Kidney (tissue), 13 donors: ENCODE measurements at regions not wholly inside any gene's neighbourhood (a gene's known extent, or its start where the extent isn't known, plus 50 kb on each side); places are given as distances from the start of the nearest gene placed in this dataset.

Experiments used
- DNase-seq, 5 donors: peaks; one replicate each; pipeline ENCODE4 v3.0.0-alpha.2; 2013 to 2020
- FAIRE-seq: peaks from 2 replicates; lab custom pipeline; 2012; peaks lifted over from hg19 to GRCh38; lab: Jason Lieb, UNC
- H3K27ac ChIP-seq, 2 donors: one replicate each; pipeline ENCODE4 v1.7.0; 2013; ENCODE audit warnings: low read depth in 2 of 2, low read length in 2 of 2, inconsistent platforms in 1 of 2
- H3K27me3 ChIP-seq: one replicate; pipeline ENCODE4 v1.7.1; 2013; ENCODE audit warnings: low read length, inconsistent platforms; ENCODE audit not compliant: control insufficient read depth, insufficient read depth
- H3K36me3 ChIP-seq, 3 donors: one replicate each; pipeline versions ENCODE4 v1.7.0 to v1.7.1; 2013; ENCODE audit warnings: low read length in 3 of 3, control low read depth in 1 of 3, inconsistent platforms in 1 of 3; ENCODE audit not compliant: insufficient read depth in 3 of 3, control insufficient read depth in 2 of 3
- H3K4me1 ChIP-seq, 3 donors: one replicate each; pipeline versions ENCODE4 v1.7.0 to v1.7.1; 2013; ENCODE audit warnings: low read length in 3 of 3, inconsistent platforms in 1 of 3, low read depth in 1 of 3; ENCODE audit not compliant: control insufficient read depth in 2 of 3, insufficient read depth in 2 of 3
- H3K4me3 ChIP-seq, 3 donors: one replicate each; pipeline versions ENCODE4 v1.7.0 to v1.8.1; 2013; ENCODE audit warnings: low read length in 3 of 3, control low read depth in 1 of 3, inconsistent platforms in 1 of 3
- H3K9ac ChIP-seq, 3 donors: one replicate each; pipeline versions ENCODE4 v1.7.0 to v1.7.1; 2013; ENCODE audit warnings: low read length in 3 of 3, control low read depth in 1 of 3, inconsistent platforms in 1 of 3
- H3K9me3 ChIP-seq, 3 donors: one replicate each; pipeline versions ENCODE4 v1.7.0 to v1.7.1; 2013; ENCODE audit warnings: low read length in 3 of 3, control low read depth in 1 of 3, inconsistent platforms in 1 of 3; ENCODE audit not compliant: control insufficient read depth in 2 of 3, insufficient read depth in 1 of 3
- CTCF ChIP-seq: IDR thresholded peaks from 3 replicates; pipeline ENCODE4 v1.5.1; 2012; ENCODE audit warnings: mild to moderate bottlenecking, moderate library complexity, borderline replicate concordance; ENCODE audit not compliant: insufficient read depth; ENCODE audit errors: extremely low read depth
- intact Hi-C: fragments of 100-400 bp; cut with DNase I; formaldehyde crosslinking; loops from one replicate; pipeline ENCODE4 v1.11.1; 2022
- donor health status: control.
- donor health status: control.
- donor health status: control.
- donor health status: control.
- donor health status: control.
- donor health status: DM: yes; HTN: yes; CAD: no.
- donor health status: Normal renal cell carcinoma (clear cell type).

- Histone ChIP-seq H3K4me1 (peaks cover 0 to 4% (median 0%) of the 10 kb centered on the region in 3 donors), H3K36me3 (no peaks in the 10 kb centered on the region), H3K4me3 (no peak overlapping the region), H3K9ac (no peak overlapping the region), H3K27me3 (no peaks in the 10 kb centered on the region), H3K27ac (no peak overlapping the region), H3K9me3 (no peaks in the 10 kb centered on the region)
- DNase-seq (no peak), FAIRE-seq (no peak)
- intact Hi-C loops, result no loop called here
- TF ChIP-seq CTCF, result no peak
Measured at GRCh38 chr9:115403753-115404152, 285.8 kb upstream of the TNC start.

DNA sequence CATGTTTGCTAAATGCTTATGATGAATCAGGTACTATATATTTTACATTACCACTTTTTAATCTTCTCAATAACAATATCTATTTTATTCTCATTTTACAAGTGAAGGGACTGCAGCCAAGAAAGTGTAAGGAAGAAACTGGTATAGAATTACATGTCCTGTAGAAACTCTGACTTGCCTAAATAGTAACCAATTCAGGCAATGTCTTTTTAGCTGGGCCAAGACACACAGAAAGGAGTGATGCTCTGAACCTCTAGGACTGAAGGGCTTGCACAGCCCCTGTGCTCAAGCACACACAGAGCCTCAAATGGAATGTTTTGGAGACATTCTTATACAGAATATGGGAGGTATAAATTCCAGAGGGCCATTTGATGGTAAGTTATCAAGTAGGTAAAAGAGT lies 286.4 kb upstream of the TNC start:
- DNase-seq, result no peak
- no peak overlapping the region for H3K4me3 ChIP-seq
- no peak overlapping the region for H3K9ac ChIP-seq
- intact Hi-C loops, result no loop called here
- H3K27me3 ChIP-seq, result no peaks in the 10 kb centered on the region
- H3K4me1 ChIP-seq, result peaks cover 0 to 4% (median 0%) of the 10 kb centered on the region in 3 donors
- no peak for FAIRE-seq
- H3K27ac ChIP-seq, result no peak overlapping the region
- no peaks in the 10 kb centered on the region for H3K9me3 ChIP-seq
- TF ChIP-seq CTCF, result no peak
- H3K36me3 ChIP-seq, result no peaks in the 10 kb centered on the region

GRCh38 chr9:115411516-115411915 lies 293.6 kb upstream of the TNC start:
- H3K36me3 ChIP-seq, result no peaks in the 10 kb centered on the region
- H3K4me1 ChIP-seq, result peaks cover 0 to 2% (median 0%) of the 10 kb centered on the region in 3 donors
- FAIRE-seq (no peak), DNase-seq (no peak)
- H3K9ac ChIP-seq, result no peak overlapping the region
- no peak overlapping the region for H3K4me3 ChIP-seq
- no peak for TF ChIP-seq CTCF
- H3K27ac ChIP-seq, result no peak overlapping the region
- intact Hi-C loops, result no loop called here
- no peaks in the 10 kb centered on the region for H3K9me3 ChIP-seq
- no peaks in the 10 kb centered on the region for H3K27me3 ChIP-seq

GRCh38 chr9:115411993-115412452 lies 294.1 kb upstream of the TNC start:
- Histone ChIP-seq H3K9me3 (no peaks in the 10 kb centered on the region), H3K9ac (no peak overlapping the region), H3K4me3 (no peak overlapping the region), H3K36me3 (no peaks in the 10 kb centered on the region), H3K27me3 (no peaks in the 10 kb centered on the region), H3K4me1 (peaks cover 0 to 2% (median 0%) of the 10 kb centered on the region in 3 donors), H3K27ac (no peak overlapping the region)
- intact Hi-C loops, result no loop called here
- no peak for TF ChIP-seq CTCF
- FAIRE-seq (no peak), DNase-seq (no peak)
